ENCODE measurements at regions not wholly inside any gene's neighbourhood (a gene's known extent, or its start where the extent isn't known, plus 50 kb on each side); places are given as distances from the start of the nearest gene placed in this dataset.

DNA sequence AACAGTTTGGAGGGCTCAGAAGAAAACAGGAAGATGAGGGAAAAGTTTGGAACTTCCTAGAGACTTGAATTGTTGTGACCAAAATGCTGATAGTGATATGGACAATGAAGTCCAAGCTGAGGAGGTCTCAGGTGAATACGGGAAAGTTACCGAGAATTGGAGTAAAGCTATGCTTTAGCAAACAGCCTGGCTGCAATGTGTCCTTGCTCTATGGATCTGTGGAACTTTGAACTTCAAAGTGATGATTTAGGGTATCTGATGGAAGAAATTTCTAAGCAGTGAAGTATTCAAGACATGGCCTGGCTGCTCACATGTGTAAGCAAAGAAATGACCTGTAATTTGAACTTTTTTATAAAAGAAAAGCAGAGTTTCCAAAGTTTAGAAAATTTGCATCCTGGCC, 240.2 kb upstream of the KLF14 start:
- no peaks in the 10 kb centered on the region for H4K20me1 ChIP-seq (ENCODE audit: insufficient read depth)
- no peaks in the 10 kb centered on the region for H3K27me3 ChIP-seq (ENCODE audit: insufficient read depth, low read length)
- no TSS peak for BruUV-seq (replicated peaks)
- POLR2A ChIA-PET, result no interaction called here
- H3K4me1 ChIP-seq (ENCODE audit: control insufficient read depth in 1 of 2, insufficient read depth in 2 of 2, low read length in 2 of 2), result peaks cover 29 to 39% of the 10 kb centered on the region in 2 experiments
- H3K27ac ChIP-seq (ENCODE audit: low read depth, low read length), result no peak overlapping the region
- H3K36me3 ChIP-seq (ENCODE audit: control insufficient read depth in 1 of 2, insufficient read depth in 2 of 2, low read length in 2 of 2), result peaks cover 0 to 16% of the 10 kb centered on the region in 2 experiments; a peak in 1 of 4 replicates
- TF ChIP-seq, protein P1, sequence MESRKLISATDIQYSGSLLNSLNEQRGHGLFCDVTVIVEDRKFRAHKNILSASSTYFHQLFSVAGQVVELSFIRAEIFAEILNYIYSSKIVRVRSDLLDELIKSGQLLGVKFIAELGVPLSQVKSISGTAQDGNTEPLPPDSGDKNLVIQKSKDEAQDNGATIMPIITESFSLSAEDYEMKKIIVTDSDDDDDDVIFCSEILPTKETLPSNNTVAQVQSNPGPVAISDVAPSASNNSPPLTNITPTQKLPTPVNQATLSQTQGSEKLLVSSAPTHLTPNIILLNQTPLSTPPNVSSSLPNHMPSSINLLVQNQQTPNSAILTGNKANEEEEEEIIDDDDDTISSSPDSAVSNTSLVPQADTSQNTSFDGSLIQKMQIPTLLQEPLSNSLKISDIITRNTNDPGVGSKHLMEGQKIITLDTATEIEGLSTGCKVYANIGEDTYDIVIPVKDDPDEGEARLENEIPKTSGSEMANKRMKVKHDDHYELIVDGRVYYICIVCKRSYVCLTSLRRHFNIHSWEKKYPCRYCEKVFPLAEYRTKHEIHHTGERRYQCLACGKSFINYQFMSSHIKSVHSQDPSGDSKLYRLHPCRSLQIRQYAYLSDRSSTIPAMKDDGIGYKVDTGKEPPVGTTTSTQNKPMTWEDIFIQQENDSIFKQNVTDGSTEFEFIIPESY (IDR thresholded peaks at IDR 0.05; ENCODE audit: extremely low read depth, insufficient replicate concordance, low read length), result no peak
- TF ChIP-seq ZFX (IDR thresholded peaks at IDR 0.05) (no peak), EGR1 (IDR thresholded peaks at IDR 0.05; ENCODE audit: low read depth) (no peak), RAD21 (IDR thresholded peaks at IDR 0.05; ENCODE audit: low read depth) (no peak), YY1 (IDR thresholded peaks at IDR 0.05; ENCODE audit: extremely low read depth, insufficient replicate concordance, low read depth, low read length) (no peak), EZH2 (IDR thresholded peaks at IDR 0.05) (no peak), FOSL1 (IDR thresholded peaks at IDR 0.05; ENCODE audit: low read depth) (no peak), TCF7L2 (IDR thresholded peaks at IDR 0.05; ENCODE audit: borderline replicate concordance, extremely low read depth, insufficient read depth, insufficient read length) (no peak), SIN3A (IDR thresholded peaks at IDR 0.05; ENCODE audit: low read depth) (no peak), ELF1 (IDR thresholded peaks at IDR 0.05; ENCODE audit: borderline replicate concordance, low read depth) (no peak), ZNF274 (IDR thresholded peaks at IDR 0.05; ENCODE audit: low read depth, low read length) (no peak), POLR2AphosphoS5 (IDR thresholded peaks at IDR 0.05; ENCODE audit: low read depth, low read length) (no peak), EZH2phosphoT487 (IDR thresholded peaks at IDR 0.05; ENCODE audit: borderline replicate concordance) (no peak), CBX3 (IDR thresholded peaks at IDR 0.05; ENCODE audit: low read depth) (no peak), CEBPB (IDR thresholded peaks at IDR 0.05; ENCODE audit: low read depth) (no peak)
- TF ChIP-seq, protein P2, sequence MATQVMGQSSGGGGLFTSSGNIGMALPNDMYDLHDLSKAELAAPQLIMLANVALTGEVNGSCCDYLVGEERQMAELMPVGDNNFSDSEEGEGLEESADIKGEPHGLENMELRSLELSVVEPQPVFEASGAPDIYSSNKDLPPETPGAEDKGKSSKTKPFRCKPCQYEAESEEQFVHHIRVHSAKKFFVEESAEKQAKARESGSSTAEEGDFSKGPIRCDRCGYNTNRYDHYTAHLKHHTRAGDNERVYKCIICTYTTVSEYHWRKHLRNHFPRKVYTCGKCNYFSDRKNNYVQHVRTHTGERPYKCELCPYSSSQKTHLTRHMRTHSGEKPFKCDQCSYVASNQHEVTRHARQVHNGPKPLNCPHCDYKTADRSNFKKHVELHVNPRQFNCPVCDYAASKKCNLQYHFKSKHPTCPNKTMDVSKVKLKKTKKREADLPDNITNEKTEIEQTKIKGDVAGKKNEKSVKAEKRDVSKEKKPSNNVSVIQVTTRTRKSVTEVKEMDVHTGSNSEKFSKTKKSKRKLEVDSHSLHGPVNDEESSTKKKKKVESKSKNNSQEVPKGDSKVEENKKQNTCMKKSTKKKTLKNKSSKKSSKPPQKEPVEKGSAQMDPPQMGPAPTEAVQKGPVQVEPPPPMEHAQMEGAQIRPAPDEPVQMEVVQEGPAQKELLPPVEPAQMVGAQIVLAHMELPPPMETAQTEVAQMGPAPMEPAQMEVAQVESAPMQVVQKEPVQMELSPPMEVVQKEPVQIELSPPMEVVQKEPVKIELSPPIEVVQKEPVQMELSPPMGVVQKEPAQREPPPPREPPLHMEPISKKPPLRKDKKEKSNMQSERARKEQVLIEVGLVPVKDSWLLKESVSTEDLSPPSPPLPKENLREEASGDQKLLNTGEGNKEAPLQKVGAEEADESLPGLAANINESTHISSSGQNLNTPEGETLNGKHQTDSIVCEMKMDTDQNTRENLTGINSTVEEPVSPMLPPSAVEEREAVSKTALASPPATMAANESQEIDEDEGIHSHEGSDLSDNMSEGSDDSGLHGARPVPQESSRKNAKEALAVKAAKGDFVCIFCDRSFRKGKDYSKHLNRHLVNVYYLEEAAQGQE (IDR thresholded peaks at IDR 0.05; ENCODE audit: low read depth), result no peak
- TF ChIP-seq, protein P3, sequence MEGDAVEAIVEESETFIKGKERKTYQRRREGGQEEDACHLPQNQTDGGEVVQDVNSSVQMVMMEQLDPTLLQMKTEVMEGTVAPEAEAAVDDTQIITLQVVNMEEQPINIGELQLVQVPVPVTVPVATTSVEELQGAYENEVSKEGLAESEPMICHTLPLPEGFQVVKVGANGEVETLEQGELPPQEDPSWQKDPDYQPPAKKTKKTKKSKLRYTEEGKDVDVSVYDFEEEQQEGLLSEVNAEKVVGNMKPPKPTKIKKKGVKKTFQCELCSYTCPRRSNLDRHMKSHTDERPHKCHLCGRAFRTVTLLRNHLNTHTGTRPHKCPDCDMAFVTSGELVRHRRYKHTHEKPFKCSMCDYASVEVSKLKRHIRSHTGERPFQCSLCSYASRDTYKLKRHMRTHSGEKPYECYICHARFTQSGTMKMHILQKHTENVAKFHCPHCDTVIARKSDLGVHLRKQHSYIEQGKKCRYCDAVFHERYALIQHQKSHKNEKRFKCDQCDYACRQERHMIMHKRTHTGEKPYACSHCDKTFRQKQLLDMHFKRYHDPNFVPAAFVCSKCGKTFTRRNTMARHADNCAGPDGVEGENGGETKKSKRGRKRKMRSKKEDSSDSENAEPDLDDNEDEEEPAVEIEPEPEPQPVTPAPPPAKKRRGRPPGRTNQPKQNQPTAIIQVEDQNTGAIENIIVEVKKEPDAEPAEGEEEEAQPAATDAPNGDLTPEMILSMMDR (IDR thresholded peaks at IDR 0.05 in 2 of 3, conservative IDR thresholded peaks at IDR 0.05 in 1 of 3; ENCODE audit: borderline replicate concordance in 1 of 3, insufficient read depth in 1 of 3, low read depth in 2 of 3, low read length in 2 of 3), result no peak
- TF ChIP-seq, protein P4, sequence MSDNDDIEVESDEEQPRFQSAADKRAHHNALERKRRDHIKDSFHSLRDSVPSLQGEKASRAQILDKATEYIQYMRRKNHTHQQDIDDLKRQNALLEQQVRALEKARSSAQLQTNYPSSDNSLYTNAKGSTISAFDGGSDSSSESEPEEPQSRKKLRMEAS (IDR thresholded peaks at IDR 0.05), result no peak
- TF ChIP-seq, protein P5, sequence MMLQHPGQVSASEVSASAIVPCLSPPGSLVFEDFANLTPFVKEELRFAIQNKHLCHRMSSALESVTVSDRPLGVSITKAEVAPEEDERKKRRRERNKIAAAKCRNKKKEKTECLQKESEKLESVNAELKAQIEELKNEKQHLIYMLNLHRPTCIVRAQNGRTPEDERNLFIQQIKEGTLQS (IDR thresholded peaks at IDR 0.05), result no peak
- H3K4me3 ChIP-seq (replicated peaks in 1 of 2; ENCODE audit: low read depth in 1 of 2, low read length in 2 of 2), result no peak overlapping the region
- no peak for DNase-seq (ENCODE audit: low read depth, low spot score)
- no peak overlapping the region for H2AFZ ChIP-seq (ENCODE audit: low read depth, low read length, poor library complexity, severe bottlenecking)
- no peak overlapping the region for H3K4me2 ChIP-seq (ENCODE audit: low read length)
- H3K9ac ChIP-seq (ENCODE audit: low read length), result no peak overlapping the region
- RAD21 ChIA-PET (ENCODE audit: low non-redundant PET in 1 of 2, low total read pairs in 2 of 2, uncharacterized antibody in 2 of 2, unreplicated experiment in 2 of 2), result no interaction called here
- H3K9me3 ChIP-seq (ENCODE audit: control insufficient read depth in 1 of 2, insufficient read depth in 1 of 2, low read depth in 1 of 2, low read length in 2 of 2), result peaks cover 0 to 8% of the 10 kb centered on the region in 2 experiments; a peak in 1 of 4 replicates
- peaks cover 2% of the 10 kb centered on the region; the same call in 1 of the 2 replicates for H3K79me2 ChIP-seq (ENCODE audit: insufficient read depth, low read length)
- CTCF ChIA-PET, result interaction anchor here (1.2 kb wide), 1 partner anchor 77 kb away, joined by 3 read pairs; no protein-coding TSS in a partner anchor
- H3K9me2 ChIP-seq (ENCODE audit: insufficient read depth), result no peaks in the 10 kb centered on the region
- no peak for ATAC-seq
- intact Hi-C loops (cut with micrococcal nuclease), result no loop called here
